Endothelial cell of umbilical vein (primary cell): ENCODE measurements at regions not wholly inside any gene's neighbourhood (a gene's known extent, or its start where the extent isn't known, plus 50 kb on each side); places are given as distances from the start of the nearest gene placed in this dataset.

Experiments
- BruUV-seq: library from RNA; stranded (reverse); fragments of 400-500 nt; replicated peaks from 2 replicates; lab custom pipeline; 2021; lab: Mats Ljungman, UMichigan
- CTCF ChIA-PET: fragments of 300-600, 350-600 bp; sonication (Branson Sonifier 250); formaldehyde crosslinking; loops from one replicate; lab custom pipeline; 2021; ENCODE audit warnings: antibody characterized with exemption, inconsistent platforms; lab: Charles Lee
- POLR2A ChIA-PET: fragments of 300-600, 350-600 bp; sonication (Branson Sonifier 250); formaldehyde crosslinking; loops from one replicate; lab custom pipeline; 2021; ENCODE audit warnings: antibody characterized with exemption, inconsistent platforms; lab: Charles Lee
- DNase-seq: peaks from one replicate; pipeline ENCODE4 v3.0.0-alpha.2; 2011; ENCODE audit warnings: low read depth, low spot score
- FAIRE-seq: peaks from 2 replicates; lab custom pipeline; 2011; peaks lifted over from hg19 to GRCh38; lab: Jason Lieb, UNC
- H2AFZ ChIP-seq: 2 replicates; pipeline ENCODE4 v1.6.0; 2012; ENCODE audit warnings: low read depth, low read length, control low read depth, inconsistent platforms
- H3K27ac ChIP-seq: 2 replicates; pipeline ENCODE4 v1.5.1; 2011; ENCODE audit warnings: low read depth, mild to moderate bottlenecking, control low read depth, low read length, moderate library complexity; ENCODE audit not compliant: insufficient read depth
- H3K27me3 ChIP-seq, 2 experiments: 2 replicates each; pipeline versions ENCODE4 v1.6.0 to v1.6.1; 2011; ENCODE audit warnings: low read length in 2 of 2, mixed read lengths in 1 of 2; ENCODE audit not compliant: control insufficient read depth in 2 of 2, insufficient read depth in 2 of 2
- H3K36me3 ChIP-seq, 2 experiments: 2 replicates in 1 of 2; 3 replicates in 1 of 2; pipeline ENCODE4 v1.5.1; 2011; ENCODE audit warnings: low read length in 2 of 2, mild to moderate bottlenecking in 1 of 2, moderate library complexity in 1 of 2; ENCODE audit not compliant: control insufficient read depth in 2 of 2, insufficient read depth in 2 of 2; ENCODE audit errors: extremely low read depth in 1 of 2
- H3K4me1 ChIP-seq: 3 replicates; pipeline ENCODE4 v1.5.1; 2011; ENCODE audit warnings: mild to moderate bottlenecking, low read length; ENCODE audit not compliant: control insufficient read depth, insufficient read depth; ENCODE audit errors: extremely low read depth
- H3K4me2 ChIP-seq: 2 replicates; pipeline ENCODE4 v1.6.1; 2011; ENCODE audit warnings: low read length, control low read depth, mixed read lengths; ENCODE audit not compliant: insufficient read depth
- H3K4me3 ChIP-seq, 3 experiments: fragments of 200-600 bp in 1 of 3; sonication (generic), shearing (Covaris generic) in 1 of 3; replicated peaks in 1 of 3; 2 replicates each; pipeline ENCODE4 v1.5.1; 2011 to 2016; ENCODE audit warnings: control low read depth in 3 of 3, low read length in 3 of 3, mild to moderate bottlenecking in 2 of 3, inconsistent platforms in 1 of 3, low read depth in 1 of 3, moderate library complexity in 1 of 3; ENCODE audit not compliant: insufficient read depth in 1 of 3
- H3K79me2 ChIP-seq: 2 replicates; pipeline ENCODE4 v1.6.0; 2012; ENCODE audit warnings: low read length, inconsistent platforms; ENCODE audit not compliant: control insufficient read depth, insufficient read depth
- H3K9ac ChIP-seq: replicated peaks from 2 replicates; pipeline ENCODE3; 2011; ENCODE audit warnings: low read length, control low read depth; ENCODE audit not compliant: insufficient read depth; ENCODE audit errors: extremely low read depth
- H3K9me1 ChIP-seq: replicated peaks from 3 replicates; pipeline ENCODE4 v1.6.0; 2011; ENCODE audit warnings: mild to moderate bottlenecking, low read length; ENCODE audit not compliant: control insufficient read depth, insufficient read depth; ENCODE audit errors: extremely low read depth
- H3K9me3 ChIP-seq: replicated peaks from 2 replicates; pipeline ENCODE4 v1.5.1; 2012; ENCODE audit warnings: low read length, inconsistent platforms; ENCODE audit not compliant: control insufficient read depth, insufficient read depth
- H4K20me1 ChIP-seq: replicated peaks from 2 replicates; pipeline ENCODE3; 2011; ENCODE audit warnings: mild to moderate bottlenecking, low read length; ENCODE audit not compliant: control insufficient read depth, insufficient read depth; ENCODE audit errors: extremely low read depth
- EZH2 ChIP-seq: IDR thresholded peaks from 2 replicates; pipeline ENCODE4 v1.6.1; 2012; ENCODE audit warnings: borderline replicate concordance, low read depth, mild to moderate bottlenecking, moderate library complexity, low read length, inconsistent platforms; ENCODE audit not compliant: severe bottlenecking
- FOS ChIP-seq: IDR thresholded peaks from 2 replicates; pipeline ENCODE4 v1.6.1; 2011; ENCODE audit warnings: mild to moderate bottlenecking, low read length, moderate library complexity, borderline replicate concordance; ENCODE audit not compliant: insufficient read depth
- GATA2 ChIP-seq: IDR thresholded peaks from 2 replicates; pipeline ENCODE4 v1.7.0; 2011; ENCODE audit warnings: low read depth, mild to moderate bottlenecking, moderate library complexity, mixed read lengths, low read length; ENCODE audit not compliant: insufficient read length, insufficient read depth
- JUN ChIP-seq: IDR thresholded peaks from 2 replicates; pipeline ENCODE4 v1.6.1; 2011; ENCODE audit warnings: borderline replicate concordance, low read depth; ENCODE audit not compliant: insufficient read length, insufficient read depth
- MYC ChIP-seq: IDR thresholded peaks from one replicate; pipeline ENCODE4 v1.6.1; 2011; ENCODE audit warnings: mild to moderate bottlenecking, low read depth, low read length
- POLR2A ChIP-seq: IDR thresholded peaks from 2 replicates; pipeline ENCODE4 v1.6.1; 2012; ENCODE audit warnings: low read depth, mild to moderate bottlenecking, control low read depth, low read length
- POLR2AphosphoS5 ChIP-seq: IDR thresholded peaks from 2 replicates; pipeline ENCODE4 v1.6.1; 2012; ENCODE audit warnings: low read depth, mild to moderate bottlenecking, control low read depth, low read length, moderate library complexity; ENCODE audit not compliant: insufficient read depth
- dilution Hi-C: fragments of 300-500 bp; cut with MboI; formaldehyde crosslinking; loops from one replicate; pipeline ENCODE4 v1.15.0; 2019; ENCODE audit warnings: low sequenced_read_pairs; ENCODE audit not compliant: extremely low pct_ligation_motif_present
- intact Hi-C: fragments of 100-400 bp; cut with micrococcal nuclease; formaldehyde crosslinking; loops from one replicate; pipeline ENCODE4 v1.10.0; 2022
- TF ChIP-seq, protein P1 (sequence below), 2 donors: IDR thresholded peaks; 1 replicate in 1 of 2; 2 replicates in 1 of 2; pipeline ENCODE4 v1.5.1; 2011; ENCODE audit warnings: low read length in 2 of 2, mild to moderate bottlenecking in 2 of 2, moderate library complexity in 2 of 2, control low read depth in 1 of 2, inconsistent platforms in 1 of 2, low read depth in 1 of 2; ENCODE audit not compliant: insufficient read depth in 1 of 2; ENCODE audit errors: extremely low read depth in 1 of 2

DNA sequence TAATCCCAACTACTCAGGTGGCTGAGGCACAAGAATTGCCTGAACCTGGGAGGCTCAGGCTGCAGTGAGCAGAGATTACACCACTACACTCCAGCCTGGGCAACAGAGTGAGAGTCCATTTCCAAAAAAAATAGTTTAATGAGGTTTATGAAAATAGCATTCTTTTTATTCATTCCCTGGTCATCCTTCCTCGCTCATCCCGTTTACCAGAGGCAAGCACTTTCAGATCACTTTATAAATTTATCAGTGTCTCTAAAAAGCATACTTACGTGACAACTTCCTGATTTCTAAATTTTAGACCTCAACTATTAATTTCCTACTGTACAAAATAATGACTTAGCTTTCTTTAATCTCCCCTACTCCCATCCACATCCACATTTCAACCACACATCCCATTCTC, 864.8 kb downstream of the EPHA4 start:
- Histone ChIP-seq H2AFZ (no peak overlapping the region), H3K9me1 (no peaks in the 10 kb centered on the region), H3K4me1 (no peaks in the 10 kb centered on the region), H3K27me3 (no peaks in the 10 kb centered on the region), H3K79me2 (no peaks in the 10 kb centered on the region), H3K9me3 (no peaks in the 10 kb centered on the region), H3K9ac (no peak overlapping the region), H3K4me3 (no peak overlapping the region), H3K36me3 (no peaks in the 10 kb centered on the region), H4K20me1 (no peaks in the 10 kb centered on the region), H3K27ac (no peak overlapping the region), H3K4me2 (no peak overlapping the region)
- TF ChIP-seq EZH2, result no peak
- no peak for TF ChIP-seq POLR2AphosphoS5
- TF ChIP-seq MYC, result no peak
- TF ChIP-seq, protein P1, sequence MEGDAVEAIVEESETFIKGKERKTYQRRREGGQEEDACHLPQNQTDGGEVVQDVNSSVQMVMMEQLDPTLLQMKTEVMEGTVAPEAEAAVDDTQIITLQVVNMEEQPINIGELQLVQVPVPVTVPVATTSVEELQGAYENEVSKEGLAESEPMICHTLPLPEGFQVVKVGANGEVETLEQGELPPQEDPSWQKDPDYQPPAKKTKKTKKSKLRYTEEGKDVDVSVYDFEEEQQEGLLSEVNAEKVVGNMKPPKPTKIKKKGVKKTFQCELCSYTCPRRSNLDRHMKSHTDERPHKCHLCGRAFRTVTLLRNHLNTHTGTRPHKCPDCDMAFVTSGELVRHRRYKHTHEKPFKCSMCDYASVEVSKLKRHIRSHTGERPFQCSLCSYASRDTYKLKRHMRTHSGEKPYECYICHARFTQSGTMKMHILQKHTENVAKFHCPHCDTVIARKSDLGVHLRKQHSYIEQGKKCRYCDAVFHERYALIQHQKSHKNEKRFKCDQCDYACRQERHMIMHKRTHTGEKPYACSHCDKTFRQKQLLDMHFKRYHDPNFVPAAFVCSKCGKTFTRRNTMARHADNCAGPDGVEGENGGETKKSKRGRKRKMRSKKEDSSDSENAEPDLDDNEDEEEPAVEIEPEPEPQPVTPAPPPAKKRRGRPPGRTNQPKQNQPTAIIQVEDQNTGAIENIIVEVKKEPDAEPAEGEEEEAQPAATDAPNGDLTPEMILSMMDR (IDR thresholded peaks at IDR 0.05; ENCODE audit: extremely low read depth in 1 of 2, insufficient read depth in 1 of 2, low read depth in 1 of 2, low read length in 2 of 2), result no peak
- no peak for TF ChIP-seq FOS
- ChIA-PET CTCF (no interaction called here), POLR2A (no interaction called here)
- dilution Hi-C loops (no loop called here), intact Hi-C loops (no loop called here)
- FAIRE-seq (no peak), DNase-seq (no peak)
- no TSS peak for BruUV-seq

- ChIA-PET CTCF (no interaction called here), POLR2A (no interaction called here)
- Histone ChIP-seq H3K9me1 (no peaks in the 10 kb centered on the region), H3K36me3 (no peaks in the 10 kb centered on the region), H4K20me1 (no peaks in the 10 kb centered on the region), H2AFZ (no peak overlapping the region), H3K9me3 (no peaks in the 10 kb centered on the region), H3K79me2 (no peaks in the 10 kb centered on the region), H3K27me3 (no peaks in the 10 kb centered on the region), H3K4me2 (no peak overlapping the region), H3K4me1 (no peaks in the 10 kb centered on the region), H3K9ac (no peak overlapping the region), H3K4me3 (no peak overlapping the region), H3K27ac (no peak overlapping the region)
- intact Hi-C loops (no loop called here), dilution Hi-C loops (no loop called here)
- TF ChIP-seq POLR2AphosphoS5 (no peak), JUN (no peak), POLR2A (no peak), EZH2 (no peak), MYC (no peak), GATA2 (no peak), FOS (no peak)
- TF ChIP-seq, protein P1 (IDR thresholded peaks at IDR 0.05; ENCODE audit: extremely low read depth in 1 of 2, insufficient read depth in 1 of 2, low read depth in 1 of 2, low read length in 2 of 2), result no peak
- no TSS peak for BruUV-seq
- FAIRE-seq (no peak), DNase-seq (no peak)
These were observed 863.7 kb downstream of the EPHA4 start for GRCh38 chr2:220708366-220708765.
